ENCODE measurements at regions not wholly inside any gene's neighbourhood (a gene's known extent, or its start where the extent isn't known, plus 50 kb on each side); places are given as distances from the start of the nearest gene placed in this dataset.

DNA sequence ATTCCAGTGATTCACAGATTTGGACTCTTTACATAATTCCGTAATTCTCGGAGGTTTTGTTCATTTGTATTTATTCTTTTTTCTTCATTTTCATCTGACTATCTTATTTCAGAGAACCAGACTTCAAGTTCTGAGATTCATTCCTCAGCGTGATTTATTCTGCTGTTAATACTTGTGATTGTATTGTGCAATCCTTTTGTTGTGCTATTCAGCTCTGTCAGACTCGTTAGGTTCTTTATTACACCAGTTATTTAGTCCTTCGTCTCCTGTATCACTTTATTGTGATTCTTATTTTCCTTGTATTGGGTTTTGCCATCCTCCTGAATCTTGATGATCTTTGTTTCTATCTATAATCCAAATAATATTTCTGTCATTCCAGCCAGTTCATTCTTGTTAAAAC, 529.3 kb upstream of the LRRTM4 start:
- H3K4me3 Mint-ChIP-seq, result no peak overlapping the region
- WGBS (ENCODE audit: insufficient coverage), result no CpG with 5 or more reads among the region's 5 CpGs
- H3K27ac Mint-ChIP-seq, result no peak overlapping the region
- H3K36me3 Mint-ChIP-seq, result no peaks in the 10 kb centered on the region
- TF ChIP-seq, protein P1, sequence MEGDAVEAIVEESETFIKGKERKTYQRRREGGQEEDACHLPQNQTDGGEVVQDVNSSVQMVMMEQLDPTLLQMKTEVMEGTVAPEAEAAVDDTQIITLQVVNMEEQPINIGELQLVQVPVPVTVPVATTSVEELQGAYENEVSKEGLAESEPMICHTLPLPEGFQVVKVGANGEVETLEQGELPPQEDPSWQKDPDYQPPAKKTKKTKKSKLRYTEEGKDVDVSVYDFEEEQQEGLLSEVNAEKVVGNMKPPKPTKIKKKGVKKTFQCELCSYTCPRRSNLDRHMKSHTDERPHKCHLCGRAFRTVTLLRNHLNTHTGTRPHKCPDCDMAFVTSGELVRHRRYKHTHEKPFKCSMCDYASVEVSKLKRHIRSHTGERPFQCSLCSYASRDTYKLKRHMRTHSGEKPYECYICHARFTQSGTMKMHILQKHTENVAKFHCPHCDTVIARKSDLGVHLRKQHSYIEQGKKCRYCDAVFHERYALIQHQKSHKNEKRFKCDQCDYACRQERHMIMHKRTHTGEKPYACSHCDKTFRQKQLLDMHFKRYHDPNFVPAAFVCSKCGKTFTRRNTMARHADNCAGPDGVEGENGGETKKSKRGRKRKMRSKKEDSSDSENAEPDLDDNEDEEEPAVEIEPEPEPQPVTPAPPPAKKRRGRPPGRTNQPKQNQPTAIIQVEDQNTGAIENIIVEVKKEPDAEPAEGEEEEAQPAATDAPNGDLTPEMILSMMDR (IDR thresholded peaks at IDR 0.05), result no peak
- peaks cover 1 to 2% (median 2%) of the 10 kb centered on the region in 3 donors for H3K27me3 Mint-ChIP-seq (ENCODE audit: low read depth in 3 of 3)
- no peaks in the 10 kb centered on the region for H3K79me2 ChIP-seq (ENCODE audit: insufficient read depth, low read length)
- no peak overlapping the region for H2AFZ ChIP-seq (ENCODE audit: insufficient read depth, low read depth, low read length, poor library complexity, severe bottlenecking)
- no peak for DNase-seq
- H3K27me3 ChIP-seq (ENCODE audit: control insufficient read depth in 2 of 2, insufficient read depth in 2 of 2, low read length in 2 of 2), result no peaks in the 10 kb centered on the region
- intact Hi-C loops (cut with micrococcal nuclease), result no loop called here
- H3K4me1 ChIP-seq (ENCODE audit: control insufficient read depth in 1 of 2, insufficient read depth in 2 of 2, low read length in 2 of 2), result no peaks in the 10 kb centered on the region
- H3K36me3 ChIP-seq (replicated peaks in 1 of 2; ENCODE audit: control insufficient read depth in 1 of 2, insufficient read depth in 2 of 2, low read length in 2 of 2), result no peaks in the 10 kb centered on the region
- H3K9me3 ChIP-seq (replicated peaks in 1 of 2; ENCODE audit: control insufficient read depth in 1 of 2, insufficient read depth in 1 of 2, low read length in 2 of 2), result peaks cover 16 to 27% of the 10 kb centered on the region in 2 donors
- no peak overlapping the region for H3K4me3 ChIP-seq (replicated peaks in 1 of 3; ENCODE audit: low read depth in 2 of 3, low read length in 3 of 3)
- no peaks in the 10 kb centered on the region for H3K4me1 Mint-ChIP-seq
- H3K4me2 ChIP-seq (replicated peaks; ENCODE audit: extremely low read depth, low read length, poor library complexity, severe bottlenecking), result no peak overlapping the region
- no peaks in the 10 kb centered on the region for H4K20me1 ChIP-seq (ENCODE audit: insufficient read depth, low read length)
- no peak overlapping the region for H3K9ac ChIP-seq (ENCODE audit: insufficient read depth, low read length, poor library complexity, severe bottlenecking)
- H3K27ac ChIP-seq (ENCODE audit: low read depth in 1 of 2, low read length in 2 of 2), result no peak overlapping the region
- H3K9me3 Mint-ChIP-seq, result peaks cover 9 to 22% (median 13%) of the 10 kb centered on the region in 7 donors

DNA sequence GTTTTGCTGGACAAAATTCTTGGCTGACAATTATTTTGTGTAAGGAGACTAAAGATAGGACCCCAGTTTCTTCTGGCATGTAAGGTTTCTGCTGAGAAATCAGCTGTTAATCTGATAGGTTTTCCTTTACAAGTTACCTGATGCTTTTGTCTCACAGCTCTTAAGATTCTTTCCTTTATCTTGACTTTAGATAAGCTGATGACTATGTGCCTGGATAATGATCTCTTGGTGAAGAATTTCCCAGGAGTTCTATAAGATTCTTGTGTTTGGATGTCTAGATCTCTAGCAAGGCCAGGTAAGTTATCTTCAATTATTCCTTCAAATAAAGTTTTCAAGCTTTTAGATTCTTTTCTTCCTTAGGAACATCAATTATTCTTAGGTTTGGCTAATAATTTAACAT, 534.8 kb upstream of the LRRTM4 start:
- H3K27me3 ChIP-seq (ENCODE audit: control insufficient read depth in 2 of 2, insufficient read depth in 2 of 2, low read length in 2 of 2), result no peaks in the 10 kb centered on the region
- DNase-seq, result no peak
- no peak overlapping the region for H3K4me2 ChIP-seq (replicated peaks; ENCODE audit: extremely low read depth, low read length, poor library complexity, severe bottlenecking)
- peaks cover 37 to 44% of the 10 kb centered on the region in 2 donors for H3K9me3 ChIP-seq (replicated peaks in 1 of 2; ENCODE audit: control insufficient read depth in 1 of 2, insufficient read depth in 1 of 2, low read length in 2 of 2)
- H3K4me1 Mint-ChIP-seq, result no peaks in the 10 kb centered on the region
- H3K4me1 ChIP-seq (ENCODE audit: control insufficient read depth in 1 of 2, insufficient read depth in 2 of 2, low read length in 2 of 2), result no peaks in the 10 kb centered on the region
- no peaks in the 10 kb centered on the region for H4K20me1 ChIP-seq (ENCODE audit: insufficient read depth, low read length)
- no peak overlapping the region for H3K4me3 Mint-ChIP-seq
- TF ChIP-seq, protein P1 (IDR thresholded peaks at IDR 0.05), result no peak
- H3K36me3 ChIP-seq (replicated peaks in 1 of 2; ENCODE audit: control insufficient read depth in 1 of 2, insufficient read depth in 2 of 2, low read length in 2 of 2), result no peaks in the 10 kb centered on the region
- intact Hi-C loops (cut with micrococcal nuclease), result no loop called here
- no peak overlapping the region for H3K27ac ChIP-seq (ENCODE audit: low read depth in 1 of 2, low read length in 2 of 2)
- no peak overlapping the region for H3K9ac ChIP-seq (ENCODE audit: insufficient read depth, low read length, poor library complexity, severe bottlenecking)
- no peak overlapping the region for H3K27ac Mint-ChIP-seq
- peaks cover 0 to 2% (median 1%) of the 10 kb centered on the region in 3 donors for H3K27me3 Mint-ChIP-seq (ENCODE audit: low read depth in 3 of 3)
- no peaks in the 10 kb centered on the region for H3K36me3 Mint-ChIP-seq
- no peak overlapping the region for H2AFZ ChIP-seq (ENCODE audit: insufficient read depth, low read depth, low read length, poor library complexity, severe bottlenecking)
- H3K4me3 ChIP-seq (replicated peaks in 1 of 3; ENCODE audit: low read depth in 2 of 3, low read length in 3 of 3), result no peak overlapping the region
- no peaks in the 10 kb centered on the region for H3K79me2 ChIP-seq (ENCODE audit: insufficient read depth, low read length)
- peaks cover 6 to 19% (median 14%) of the 10 kb centered on the region in 7 donors for H3K9me3 Mint-ChIP-seq

Data from CD14-positive monocyte (primary cell).